H1 (cell line): ENCODE measurements at regions not wholly inside any gene's neighbourhood (a gene's known extent, or its start where the extent isn't known, plus 50 kb on each side); places are given as distances from the start of the nearest gene placed in this dataset.
A peak's percentile ranks its signal among the peaks of the same experiment; 100 is the strongest.

ENCODE experiments used
- CTCF ChIA-PET: fragments of 300-600 bp; sonication (Branson Sonifier 250); formaldehyde crosslinking; loops from one replicate; lab custom pipeline; 2021; ENCODE audit not compliant: partially characterized antibody; lab: Charles Lee
- POLR2A ChIA-PET: fragments of 300-600 bp; sonication (Branson Sonifier 250); formaldehyde crosslinking; loops from one replicate; lab custom pipeline; 2021; ENCODE audit warnings: inconsistent platforms; ENCODE audit not compliant: partially characterized antibody; lab: Charles Lee
- DNase-seq, 2 experiments: peaks; one replicate each; pipeline versions ENCODE4 v3.0.0 to v3.0.0-alpha.2; 2010 to 2022; ENCODE audit warnings: low spot score in 2 of 2, low read depth in 1 of 2, mixed read lengths in 1 of 2
- FAIRE-seq: peaks from 2 replicates; lab custom pipeline; 2011; peaks lifted over from hg19 to GRCh38; lab: Jason Lieb, UNC
- H2AFZ ChIP-seq: 2 replicates; pipeline ENCODE4 v1.8.1; 2012; ENCODE audit warnings: low read length, inconsistent platforms
- H2AK5ac ChIP-seq: 2 replicates; pipeline ENCODE4 v1.6.1; 2013; ENCODE audit warnings: low read depth, low read length
- H2BK120ac ChIP-seq: replicated peaks from 2 replicates; pipeline ENCODE3; 2013; ENCODE audit warnings: low read depth, low read length, inconsistent platforms
- H2BK12ac ChIP-seq: 2 replicates; pipeline ENCODE4 v1.6.1; 2013; ENCODE audit warnings: low read depth, low read length
- H2BK15ac ChIP-seq: 2 replicates; pipeline ENCODE4 v1.6.1; 2013; ENCODE audit warnings: low read length
- H2BK20ac ChIP-seq: 2 replicates; pipeline ENCODE4 v1.6.1; 2013; ENCODE audit warnings: low read length
- H2BK5ac ChIP-seq: 2 replicates; pipeline ENCODE4 v1.6.1; 2013; ENCODE audit warnings: low read depth, low read length
- H3K14ac ChIP-seq: 2 replicates; pipeline ENCODE4 v1.6.1; 2013; ENCODE audit warnings: inconsistent platforms; ENCODE audit not compliant: insufficient read length
- H3K18ac ChIP-seq: 2 replicates; pipeline ENCODE4 v1.6.1; 2013; ENCODE audit warnings: low read length; ENCODE audit errors: extremely low read depth
- H3K23ac ChIP-seq: 2 replicates; pipeline ENCODE4 v1.6.1; 2013; ENCODE audit warnings: inconsistent platforms; ENCODE audit not compliant: insufficient read length
- H3K23me2 ChIP-seq: 2 replicates; pipeline ENCODE4 v1.6.1; 2013; ENCODE audit warnings: low read depth, low read length
- H3K27ac ChIP-seq: 2 replicates; pipeline ENCODE4 v1.6.1; 2011; ENCODE audit warnings: low read depth, low read length, inconsistent platforms
- H3K27me3 ChIP-seq, 4 experiments: replicated peaks in 1 of 4; 1 replicate in 1 of 4; 2 replicates in 3 of 4; pipeline versions ENCODE4 v1.6.1 to v1.8.1; 2011 to 2013; ENCODE audit warnings: low read length in 3 of 4, mild to moderate bottlenecking in 3 of 4, inconsistent platforms in 2 of 4, mixed read lengths in 2 of 4, moderate library complexity in 1 of 4; ENCODE audit not compliant: control insufficient read depth in 3 of 4, insufficient read depth in 3 of 4; ENCODE audit errors: extremely low read depth in 1 of 4
- H3K36me3 ChIP-seq, 4 experiments: 2 replicates each; pipeline versions ENCODE4 v1.6.1 to v1.8.1; 2011 to 2013; ENCODE audit warnings: mild to moderate bottlenecking in 4 of 4, low read length in 3 of 4, moderate library complexity in 2 of 4, control low read depth in 1 of 4, inconsistent platforms in 1 of 4; ENCODE audit not compliant: insufficient read depth in 4 of 4, control insufficient read depth in 2 of 4
- H3K4ac ChIP-seq: replicated peaks from 2 replicates; pipeline ENCODE3; 2013; ENCODE audit warnings: low read length, low read depth, mixed read lengths, inconsistent platforms; ENCODE audit not compliant: insufficient read length
- H3K4me1 ChIP-seq, 4 experiments: replicated peaks in 1 of 4; 1 replicate in 1 of 4; 2 replicates in 3 of 4; pipeline versions ENCODE4 v1.6.1 to v1.8.1; 2011 to 2013; ENCODE audit warnings: low read length in 3 of 4, inconsistent platforms in 2 of 4, mixed read lengths in 1 of 4; ENCODE audit not compliant: insufficient read depth in 4 of 4, control insufficient read depth in 3 of 4
- H3K4me2 ChIP-seq, 2 experiments: 2 replicates each; pipeline versions ENCODE4 v1.6.1 to v1.8.1; 2011 to 2013; ENCODE audit warnings: low read depth in 2 of 2, low read length in 2 of 2, control low read depth in 1 of 2, inconsistent platforms in 1 of 2, mild to moderate bottlenecking in 1 of 2; ENCODE audit not compliant: insufficient read depth in 1 of 2
- H3K4me3 ChIP-seq, 4 experiments: fragments of 200-600, 300-600 bp in 1 of 4; sonication (generic), shearing (Covaris generic), sonication (Bioruptor Twin) in 1 of 4; 2 replicates each; pipeline versions ENCODE4 v1.5.1 to v1.8.1; 2011 to 2016; ENCODE audit warnings: low read length in 4 of 4, low read depth in 3 of 4, control low read depth in 2 of 4, inconsistent platforms in 2 of 4, mild to moderate bottlenecking in 2 of 4, mixed read lengths in 1 of 4, moderate library complexity in 1 of 4; ENCODE audit not compliant: insufficient read depth in 2 of 4; ENCODE audit errors: extremely low read depth in 1 of 4
- H3K56ac ChIP-seq: replicated peaks from 2 replicates; pipeline ENCODE3; 2013; ENCODE audit warnings: low read depth, mild to moderate bottlenecking, mixed read lengths, low read length, inconsistent platforms; ENCODE audit not compliant: insufficient read length
- H3K79me1 ChIP-seq: 2 replicates; pipeline ENCODE4 v1.6.1; 2013; ENCODE audit warnings: low read depth, low read length, control low read depth
- H3K79me2 ChIP-seq, 2 experiments: 2 replicates each; pipeline versions ENCODE4 v1.6.1 to v1.8.1; 2012 to 2013; ENCODE audit warnings: low read length in 2 of 2, mild to moderate bottlenecking in 2 of 2, inconsistent platforms in 1 of 2; ENCODE audit not compliant: insufficient read depth in 2 of 2, control insufficient read depth in 1 of 2
- H3K9ac ChIP-seq, 4 experiments: replicated peaks in 1 of 4; 1 replicate in 1 of 4; 2 replicates in 3 of 4; pipeline versions ENCODE4 v1.6.1 to v1.8.1; 2011 to 2013; ENCODE audit warnings: low read depth in 3 of 4, low read length in 3 of 4, control low read depth in 2 of 4, mild to moderate bottlenecking in 2 of 4, moderate library complexity in 2 of 4, inconsistent platforms in 1 of 4; ENCODE audit errors: extremely low read depth in 1 of 4
- H3K9me3 ChIP-seq, 2 experiments: 2 replicates each; pipeline versions ENCODE4 v1.6.1 to v1.8.1; 2012 to 2013; ENCODE audit warnings: mild to moderate bottlenecking in 2 of 2, moderate library complexity in 2 of 2, control low read depth in 1 of 2, inconsistent platforms in 1 of 2, low read depth in 1 of 2, low read length in 1 of 2, mixed read lengths in 1 of 2; ENCODE audit not compliant: insufficient read depth in 2 of 2
- H4K20me1 ChIP-seq, 2 experiments: replicated peaks in 1 of 2; 2 replicates each; pipeline versions ENCODE3 to v1.8.1; 2011 to 2013; ENCODE audit warnings: inconsistent platforms in 2 of 2, low read length in 2 of 2, mild to moderate bottlenecking in 1 of 2; ENCODE audit not compliant: insufficient read depth in 2 of 2, control insufficient read depth in 1 of 2
- H4K5ac ChIP-seq: 2 replicates; pipeline ENCODE4 v1.6.1; 2013; ENCODE audit warnings: low read length, low read depth, mixed read lengths, inconsistent platforms; ENCODE audit not compliant: insufficient read length
- H4K8ac ChIP-seq: 2 replicates; pipeline ENCODE4 v1.8.0; 2013; ENCODE audit warnings: mild to moderate bottlenecking, moderate library complexity, low read length, inconsistent platforms; ENCODE audit not compliant: insufficient read depth; ENCODE audit errors: extremely low read depth
- H4K91ac ChIP-seq: replicated peaks from 2 replicates; pipeline ENCODE3; 2013; ENCODE audit warnings: low read length, mixed read lengths, inconsistent platforms; ENCODE audit not compliant: insufficient read length
- ASH2L ChIP-seq: fragments of 200-600, 300-600 bp; sonication (generic); IDR thresholded peaks from one replicate; pipeline ENCODE4 v1.7.1; 2017; ENCODE audit warnings: low read length
- ATF2 ChIP-seq: IDR thresholded peaks from 2 replicates; pipeline ENCODE4 v1.6.1; 2012; ENCODE audit warnings: low read length, inconsistent platforms
- BRCA1 ChIP-seq: IDR thresholded peaks from 2 replicates; pipeline ENCODE4 v1.6.1; 2012; ENCODE audit warnings: low read depth, low read length, improper control_type of control experiment
- CBX8 ChIP-seq: fragments of 300-800, 300-1000 bp; sonication (generic); IDR thresholded peaks from 2 replicates; pipeline ENCODE4 v1.7.1; 2016; ENCODE audit warnings: low read depth, low read length, borderline replicate concordance
- CTBP2 ChIP-seq: IDR thresholded peaks from 2 replicates; pipeline ENCODE4 v1.7.0; 2011; ENCODE audit warnings: borderline replicate concordance, mild to moderate bottlenecking, moderate library complexity, mixed read lengths, low read length; ENCODE audit not compliant: insufficient read depth, insufficient read length
- FOSL1 ChIP-seq: IDR thresholded peaks from 2 replicates; pipeline ENCODE4 v1.6.1; 2011; ENCODE audit warnings: mild to moderate bottlenecking, low read depth, low read length, moderate library complexity; ENCODE audit not compliant: insufficient read depth
- GABPA ChIP-seq: IDR thresholded peaks from 2 replicates; pipeline ENCODE4 v1.6.1; 2011; ENCODE audit warnings: mild to moderate bottlenecking, low read length, moderate library complexity, borderline replicate concordance; ENCODE audit not compliant: insufficient read depth
- HDAC6 ChIP-seq: IDR thresholded peaks from one replicate; pipeline ENCODE4 v1.7.1; 2012; ENCODE audit warnings: low read depth, mild to moderate bottlenecking, inconsistent platforms, low read length, moderate library complexity
- JUND ChIP-seq: IDR thresholded peaks from 2 replicates; pipeline ENCODE4 v1.6.1; 2011; ENCODE audit warnings: mild to moderate bottlenecking, improper control_type of control experiment, low read length
- RFX5 ChIP-seq: IDR thresholded peaks from 2 replicates; pipeline ENCODE4 v1.6.1; 2011; ENCODE audit warnings: low read depth, low read length, improper control_type of control experiment, borderline replicate concordance
- SIN3A ChIP-seq, 2 experiments: IDR thresholded peaks in 1 of 2; conservative IDR thresholded peaks in 1 of 2; 2 replicates each; pipeline ENCODE4 v1.6.1; 2011 to 2012; ENCODE audit warnings: low read length in 2 of 2, improper control_type of control experiment in 1 of 2, low read depth in 1 of 2, mild to moderate bottlenecking in 1 of 2
- SUZ12 ChIP-seq: fragments of 200-600 bp; sonication (generic); IDR thresholded peaks from 2 replicates; pipeline ENCODE4 v1.6.1; 2012; ENCODE audit warnings: mild to moderate bottlenecking, inconsistent platforms, low read length, moderate library complexity, mixed read lengths
- WGBS, 2 experiments: shearing (Covaris generic) in 1 of 2; methylation state at CpG; one replicate each; pipeline versions ENCODE4 v1.1.6 to v1.1.7; 2013 to 2015; ENCODE audit warnings: low lambda C conversion rate in 2 of 2, mixed read lengths in 2 of 2, inconsistent platforms in 1 of 2, low coverage in 1 of 2, missing lambda C conversion rate in 1 of 2; ENCODE audit not compliant: insufficient replicate concordance in 2 of 2, insufficient coverage in 1 of 2, insufficient read length in 1 of 2; ENCODE audit errors: extremely low coverage in 1 of 2, missing lambda C conversion rate in 1 of 2; 5-methylcytosine and 5-hydroxymethylcytosine counted together

DNA sequence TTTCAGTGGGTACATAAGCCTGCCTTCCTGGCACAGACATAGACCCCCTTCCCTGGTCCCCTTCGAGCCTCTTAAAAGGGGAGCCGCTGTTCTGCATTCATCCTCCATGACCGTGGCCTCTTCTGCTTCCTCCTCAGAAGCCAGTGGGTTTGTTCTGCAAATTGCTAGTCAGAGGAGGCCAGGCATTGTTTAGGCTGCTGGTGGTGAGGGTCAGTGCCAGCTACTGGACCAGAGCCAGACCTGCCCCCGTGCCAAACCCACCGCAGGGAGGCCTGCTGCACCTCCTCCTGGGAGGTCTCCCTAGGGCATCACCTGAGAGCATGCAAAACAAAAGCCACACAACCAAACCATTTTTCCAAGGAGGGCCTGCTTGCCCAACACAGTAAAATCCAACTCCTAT, 178.4 kb downstream of the MIS18A start:
- no peaks in the 10 kb centered on the region; a peak in 1 of 4 replicates for H3K79me2 ChIP-seq
- no peak overlapping the region for H2AFZ ChIP-seq
- H4K5ac ChIP-seq, result no peak overlapping the region
- H3K9me3 ChIP-seq, result peaks cover 3% of the 10 kb centered on the region in 2 experiments; a peak in 2 of 4 replicates
- H4K8ac ChIP-seq, result no peak overlapping the region
- H2AK5ac ChIP-seq, result no peak overlapping the region
- H3K79me1 ChIP-seq, result no peaks in the 10 kb centered on the region
- H2BK15ac ChIP-seq, result no peak overlapping the region
- ChIA-PET POLR2A (no interaction called here), CTCF (interaction anchor here (0.6 to 7.0 kb wide), 8 partner anchors 14 to 157 kb away, joined by 3 to 46 read pairs (median 4); no protein-coding TSS in a partner anchor)
- H3K23me2 ChIP-seq, result no peaks in the 10 kb centered on the region
- WGBS, 2 experiments, result 83% methylated on average over 5 of the region's 5 CpGs; no CpG with 5 or more reads in 1 of the 2 experiments
- H3K56ac ChIP-seq, result no peak overlapping the region
- H2BK20ac ChIP-seq, result no peak overlapping the region
- no peak overlapping the region for H2BK5ac ChIP-seq
- no peak overlapping the region for H3K9ac ChIP-seq
- H3K4ac ChIP-seq, result no peak overlapping the region
- FAIRE-seq (no peak), DNase-seq (peak in 1 of 2 experiments; percentile 46)
- H3K23ac ChIP-seq, result no peak overlapping the region
- H3K4me3 ChIP-seq, result no peak overlapping the region
- no peak overlapping the region for H4K91ac ChIP-seq
- H3K14ac ChIP-seq, result no peak overlapping the region
- peaks cover 0 to 3% (median 0%) of the 10 kb centered on the region in 4 experiments; a peak in 1 of 7 replicates for H3K27me3 ChIP-seq
- H3K4me2 ChIP-seq, result no peak overlapping the region
- H3K4me1 ChIP-seq, result peaks cover 0 to 5% (median 2%) of the 10 kb centered on the region in 4 experiments; a peak in 6 of 7 replicates
- H3K36me3 ChIP-seq, result no peaks in the 10 kb centered on the region
- no peak overlapping the region for H3K27ac ChIP-seq
- H2BK12ac ChIP-seq, result no peak overlapping the region
- H3K18ac ChIP-seq, result no peak overlapping the region; the same call in 1 of the 2 replicates
- no peaks in the 10 kb centered on the region for H4K20me1 ChIP-seq
- H2BK120ac ChIP-seq, result no peak overlapping the region
- TF ChIP-seq RFX5 (no peak), FOSL1 (no peak), BRCA1 (no peak), SUZ12 (no peak), GABPA (no peak), CBX8 (no peak), ATF2 (no peak), SIN3A (conservative IDR thresholded peaks at IDR 0.05 in 1 of 2, IDR thresholded peaks at IDR 0.05 in 1 of 2; ENCODE audit: low read depth in 1 of 2, low read length in 2 of 2) (no peak), HDAC6 (no peak), JUND (no peak), ASH2L (no peak), CTBP2 (no peak)
